ENCODE measurements at regions not wholly inside any gene's neighbourhood (a gene's known extent, or its start where the extent isn't known, plus 50 kb on each side); places are given as distances from the start of the nearest gene placed in this dataset.

GRCh38 chr18:40904295-40904694, 1050.7 kb upstream of the PIK3C3 start:
- DNase-seq (ENCODE audit: low read depth, low spot score), result no peak

DNA sequence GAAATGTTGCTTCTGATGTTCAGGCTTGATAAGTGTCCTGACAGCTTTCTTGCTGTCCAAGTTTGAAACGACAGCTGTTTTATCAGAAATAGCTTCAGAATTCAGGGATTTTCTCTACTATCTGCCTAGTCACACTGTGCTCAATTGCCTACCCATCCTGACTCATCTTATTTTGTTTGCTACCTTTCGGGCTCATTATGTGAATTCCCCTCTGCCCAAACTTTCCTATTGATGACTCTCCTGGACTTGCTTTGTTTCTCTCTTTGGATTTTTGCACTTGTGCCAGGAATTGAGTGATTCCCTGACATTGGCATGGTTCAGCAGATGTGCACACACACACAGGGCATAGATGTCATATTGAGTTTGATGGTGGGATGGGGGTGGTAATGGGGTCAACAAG, 1052.6 kb upstream of the PIK3C3 start:
- no peak for DNase-seq (ENCODE audit: low read depth, low spot score)

DNA sequence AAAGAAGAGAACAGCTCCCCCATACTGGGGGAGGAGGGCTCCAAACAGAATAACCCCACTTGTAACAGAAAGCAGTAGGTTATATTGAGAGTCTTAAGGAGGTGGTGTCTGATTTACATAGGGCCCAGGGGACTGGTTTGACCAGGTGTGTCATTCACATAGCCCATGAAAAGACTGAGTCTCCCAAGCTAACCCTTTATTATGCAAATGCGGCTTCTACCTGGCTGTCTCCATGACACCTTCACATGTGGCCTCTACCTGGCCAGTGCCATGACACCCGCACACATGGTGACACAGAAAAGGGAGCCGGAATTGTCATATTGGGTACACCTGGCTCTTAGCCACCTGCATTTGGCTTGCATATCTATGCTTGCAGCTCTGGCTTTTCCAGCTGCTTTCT, 1057.2 kb upstream of the PIK3C3 start:
- DNase-seq (ENCODE audit: low read depth, low spot score), result no peak

DNA sequence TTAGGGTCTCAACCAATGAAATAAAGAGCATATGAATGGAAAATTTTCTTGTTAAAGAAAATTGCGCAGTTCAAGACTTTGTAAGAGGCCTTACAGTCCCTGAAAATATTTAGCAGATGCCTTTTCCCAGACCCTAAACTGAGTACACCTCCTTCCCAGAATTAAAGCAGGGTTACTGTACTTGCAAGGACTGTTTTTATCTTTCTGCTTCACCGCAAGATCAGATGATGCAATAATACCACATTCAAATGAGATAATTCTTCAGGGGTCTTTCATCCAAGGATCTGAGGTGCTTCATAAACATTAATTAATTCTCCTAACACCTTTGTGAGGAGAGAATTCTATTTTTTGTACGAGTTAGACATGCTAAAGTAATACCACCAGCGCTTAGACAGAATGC, 1071.8 kb upstream of the PIK3C3 start:
- no peak for DNase-seq (ENCODE audit: low read depth, low spot score)

DNA sequence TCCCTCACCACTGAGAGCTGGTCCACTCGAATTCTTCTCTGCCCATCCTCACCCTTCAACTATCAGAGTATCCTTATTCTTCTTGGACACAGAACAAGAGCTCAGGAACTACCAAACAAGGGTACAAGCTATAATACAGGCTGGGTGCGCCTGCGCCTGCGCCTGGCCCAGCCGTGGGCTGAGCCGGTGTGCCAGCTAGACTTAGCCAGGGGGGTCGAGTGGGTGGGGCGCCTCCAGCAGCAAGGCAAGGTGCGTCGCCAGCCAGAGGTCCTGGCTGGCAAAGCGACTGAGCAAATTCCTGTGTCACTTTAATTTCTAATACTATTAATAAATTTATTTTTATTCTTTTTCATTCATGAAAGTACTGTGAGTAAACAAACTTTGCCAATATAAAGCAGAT, 1072.6 kb upstream of the PIK3C3 start:
- no peak for DNase-seq (ENCODE audit: low read depth, low spot score)

- DNase-seq (ENCODE audit: low read depth, low spot score), result no peak
These were observed 1076.7 kb upstream of the PIK3C3 start for GRCh38 chr18:40878371-40878770.

GRCh38 chr18:40877096-40877495, 1077.9 kb upstream of the PIK3C3 start:
- no peak for DNase-seq (ENCODE audit: low read depth, low spot score)

DNA sequence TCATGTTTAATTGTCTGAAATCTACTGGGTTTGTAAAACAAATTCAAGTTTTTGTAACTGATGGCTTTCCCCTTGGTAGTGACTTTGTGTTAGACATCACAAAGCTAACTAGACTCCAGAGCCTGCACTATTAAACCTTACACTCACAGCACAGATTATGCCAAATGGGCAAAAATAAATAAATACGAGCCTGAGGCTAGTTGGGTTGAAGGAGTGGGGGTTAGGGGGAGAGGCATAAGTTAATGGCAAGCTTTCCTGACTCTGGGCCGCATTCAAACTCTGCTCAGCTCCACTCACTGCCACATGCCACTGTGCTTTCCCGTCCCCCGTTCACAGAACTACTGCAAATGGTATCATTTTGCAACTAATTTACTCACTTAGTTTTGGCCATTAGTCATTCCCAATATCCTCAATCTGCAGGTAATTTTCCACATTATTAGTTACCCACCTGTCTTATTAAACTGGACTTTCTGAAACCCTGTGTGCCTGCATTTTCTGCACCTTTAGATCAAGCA, 1079.9 kb upstream of the PIK3C3 start:
- no peak for DNase-seq (ENCODE audit: low read depth, low spot score)

DNA sequence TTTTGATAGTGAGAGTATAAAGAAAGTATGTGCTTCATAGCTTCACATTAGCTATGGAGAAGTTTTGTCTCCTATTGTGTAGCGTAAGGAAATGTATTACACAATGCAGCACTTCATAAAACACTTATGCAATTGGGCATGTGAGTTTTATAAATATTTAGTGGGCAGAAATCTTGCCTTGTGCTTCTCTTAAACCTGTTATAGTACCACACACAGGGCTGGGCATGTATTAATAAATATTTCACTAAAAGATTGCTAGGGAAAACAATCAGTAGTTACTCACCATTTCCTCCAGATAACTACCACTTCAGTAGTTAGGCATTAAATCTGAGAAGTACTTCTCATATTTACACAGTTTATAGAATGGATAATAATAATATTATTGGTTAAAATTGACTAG, 1080.8 kb upstream of the PIK3C3 start:
- no peak for DNase-seq (ENCODE audit: low read depth, low spot score)

GRCh38 chr18:40868110-40868858, 1086.8 kb upstream of the PIK3C3 start:
- no peak for DNase-seq (ENCODE audit: low read depth, low spot score)

DNA sequence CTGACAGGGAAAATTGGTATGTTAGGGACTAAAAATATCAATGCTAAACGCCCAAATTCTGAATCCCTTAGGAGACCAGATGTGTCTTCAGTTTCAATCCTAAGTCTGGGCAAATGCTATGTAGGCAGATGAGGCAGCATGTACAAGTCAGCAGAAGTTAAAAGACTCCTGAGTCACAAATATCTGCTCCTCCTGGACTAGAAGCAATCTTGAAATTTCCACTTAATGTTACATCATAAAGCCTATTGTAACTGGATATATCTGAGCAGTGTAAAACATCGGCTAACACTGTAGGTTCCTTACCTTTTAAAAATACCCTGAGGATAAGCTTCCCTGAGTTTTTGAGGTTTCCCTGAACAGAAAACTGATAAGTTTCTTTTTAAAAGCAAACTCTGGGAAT, 1087.6 kb upstream of the PIK3C3 start:
- no peak for DNase-seq (ENCODE audit: low read depth, low spot score)

DNA sequence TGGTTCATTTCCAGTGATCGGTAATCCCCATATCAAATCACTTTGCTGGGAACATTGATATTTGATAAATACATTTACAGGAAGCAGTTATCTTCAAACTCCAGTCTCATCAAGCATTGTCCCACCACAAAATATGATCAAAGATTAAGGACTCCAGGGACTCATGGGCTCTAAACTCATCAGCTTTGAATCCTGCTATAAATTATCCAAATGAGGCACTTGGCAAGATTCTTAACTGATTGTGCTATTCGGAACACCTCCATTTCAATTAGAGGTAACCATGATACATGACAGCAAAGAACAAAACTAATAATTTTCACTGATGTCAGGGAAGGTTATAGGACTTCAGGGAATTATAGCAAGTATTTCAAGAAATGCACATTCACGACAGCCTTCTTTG, 1088.1 kb upstream of the PIK3C3 start:
- DNase-seq (ENCODE audit: low read depth, low spot score), result no peak

DNA sequence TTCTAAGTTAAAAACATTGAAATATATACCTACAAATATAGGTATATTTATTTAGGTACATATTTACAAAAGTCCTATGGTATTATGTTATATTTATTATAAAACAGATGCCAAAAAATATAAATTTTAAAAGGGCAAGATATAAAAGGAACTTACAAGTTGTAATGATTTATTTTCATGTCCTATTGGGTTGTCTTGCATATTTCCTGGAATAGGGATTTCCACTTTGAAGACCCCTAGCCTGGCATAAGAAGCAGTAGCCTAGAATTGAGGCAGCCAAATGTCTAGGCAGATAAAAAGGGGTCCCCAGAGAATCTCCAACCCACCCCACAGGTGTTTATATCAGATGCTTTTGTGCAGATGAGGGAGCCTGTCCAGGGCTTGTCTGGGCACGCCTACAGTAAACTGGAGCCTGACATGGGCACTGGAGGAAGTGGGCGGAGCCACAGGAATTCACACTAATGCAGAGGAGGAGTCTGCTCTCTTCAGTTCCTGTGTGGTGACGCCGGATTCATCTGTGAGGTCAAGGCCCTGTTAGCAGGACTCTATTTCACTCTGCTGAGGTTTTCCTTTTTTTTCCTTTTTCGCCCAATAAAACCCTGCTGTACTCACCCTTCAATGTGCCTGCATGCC, 1088.9 kb upstream of the PIK3C3 start:
- no peak for DNase-seq (ENCODE audit: low read depth, low spot score)

- DNase-seq (ENCODE audit: low read depth, low spot score), result no peak
These were observed 1090.2 kb upstream of the PIK3C3 start for GRCh38 chr18:40864846-40865245.

DNA sequence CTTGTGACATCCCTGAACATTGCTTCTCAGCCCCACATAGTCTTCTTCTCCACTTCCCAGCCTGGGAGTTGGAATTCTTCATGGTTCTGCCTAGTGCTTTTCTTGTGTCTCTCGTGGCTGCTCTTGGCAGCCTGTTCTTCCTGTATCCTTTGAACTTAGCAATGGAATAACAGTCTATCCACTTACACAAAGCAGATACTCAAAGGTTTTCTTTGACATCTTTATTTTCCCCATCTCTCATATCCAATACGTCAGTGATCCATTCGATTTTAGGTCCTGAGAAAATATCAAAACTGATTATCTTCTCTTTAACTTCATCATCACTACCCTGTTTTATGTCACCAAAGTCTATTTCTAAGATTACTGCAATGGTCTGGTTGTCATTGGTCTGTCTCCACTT, 1091.2 kb upstream of the PIK3C3 start:
- DNase-seq (ENCODE audit: low read depth, low spot score), result no peak

GRCh38 chr18:40860189-40860588, 1094.8 kb upstream of the PIK3C3 start:
- DNase-seq (ENCODE audit: low read depth, low spot score), result no peak

GRCh38 chr18:40855661-40856060, 1099.4 kb upstream of the PIK3C3 start:
- DNase-seq (ENCODE audit: low read depth, low spot score), result no peak

- DNase-seq (ENCODE audit: low read depth, low spot score), result no peak
These were observed 1102.6 kb upstream of the PIK3C3 start for GRCh38 chr18:40852406-40852805.

- no peak for DNase-seq (ENCODE audit: low read depth, low spot score)
These were observed 1104.0 kb upstream of the PIK3C3 start for GRCh38 chr18:40851014-40851429.

DNA sequence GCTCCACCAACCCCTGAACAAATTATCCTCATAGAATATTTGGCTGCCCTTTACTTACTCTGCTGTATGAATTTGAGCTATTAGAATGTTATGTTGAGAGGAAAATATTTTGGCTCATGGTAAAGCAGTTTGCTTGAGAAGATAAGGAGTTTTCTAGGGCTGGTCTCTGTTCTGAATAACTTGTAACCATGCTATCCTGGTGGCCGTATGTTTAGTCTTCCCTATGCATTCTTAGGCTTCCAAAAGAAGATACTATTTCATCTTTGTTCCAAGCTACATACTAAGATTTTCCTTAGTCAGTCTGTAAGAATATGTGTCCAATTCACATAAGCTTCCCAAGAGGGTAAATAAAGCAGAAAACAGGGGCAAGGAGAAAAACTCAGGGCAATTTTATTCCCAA, 1105.1 kb upstream of the PIK3C3 start:
- no peak for DNase-seq (ENCODE audit: low read depth, low spot score)

DNA sequence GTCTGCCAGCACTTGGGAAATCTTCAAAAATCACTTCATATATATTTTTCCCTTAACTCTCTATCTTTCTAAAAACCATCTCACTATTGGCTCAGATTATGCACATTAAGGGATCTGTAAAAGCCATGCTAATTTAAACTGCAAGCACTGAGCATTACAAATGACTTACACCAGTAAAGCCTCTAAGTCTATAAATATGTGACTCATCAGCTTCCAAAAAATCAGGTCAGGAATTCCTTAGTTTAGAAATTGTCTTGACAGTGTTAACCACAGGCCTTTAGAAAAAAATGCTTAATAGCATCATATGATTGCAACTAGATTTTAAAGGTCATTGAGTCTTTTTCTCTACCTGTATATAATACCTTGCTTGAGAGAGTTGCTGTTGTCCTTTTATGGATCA, 1113.6 kb upstream of the PIK3C3 start:
- DNase-seq (ENCODE audit: low read depth, low spot score), result no peak

- DNase-seq (ENCODE audit: low read depth, low spot score), result no peak
These were observed 1114.0 kb upstream of the PIK3C3 start for GRCh38 chr18:40841063-40841462.

GRCh38 chr18:40832362-40832761, 1122.7 kb upstream of the PIK3C3 start:
- DNase-seq (ENCODE audit: low read depth, low spot score), result no peak
